Aorta (tissue), 5 donors: ENCODE measurements at regions not wholly inside any gene's neighbourhood (a gene's known extent, or its start where the extent isn't known, plus 50 kb on each side); places are given as distances from the start of the nearest gene placed in this dataset.

Source experiments
- ATAC-seq: fragments of 200-7000 bp; cut with Tn5 transposase; one replicate; pipeline ENCODE4 v1.9.1; 2022; ENCODE audit warnings: moderate library complexity; ENCODE audit not compliant: low FRiP score
- DNase-seq, 2 donors: peaks; one replicate each; pipeline ENCODE4 v3.0.0-alpha.2; 2020
- H3K27ac ChIP-seq, 2 donors: one replicate each; pipeline ENCODE4 v1.5.1; 2013; ENCODE audit warnings: low read length in 2 of 2, mild to moderate bottlenecking in 2 of 2, moderate library complexity in 2 of 2, control low read depth in 1 of 2, inconsistent platforms in 1 of 2, low read depth in 1 of 2
- H3K27me3 ChIP-seq, 2 donors: one replicate each; pipeline ENCODE4 v1.6.1; 2013; ENCODE audit warnings: control low read depth in 1 of 2, low read length in 1 of 2, mild to moderate bottlenecking in 1 of 2, moderate library complexity in 1 of 2; ENCODE audit not compliant: insufficient read depth in 2 of 2, control insufficient read depth in 1 of 2
- H3K36me3 ChIP-seq, 2 donors: one replicate each; pipeline ENCODE4 v1.6.1; 2013; ENCODE audit warnings: control low read depth in 1 of 2, low read length in 1 of 2, mild to moderate bottlenecking in 1 of 2; ENCODE audit not compliant: insufficient read depth in 2 of 2, control insufficient read depth in 1 of 2
- H3K4me1 ChIP-seq, 2 donors: one replicate each; pipeline ENCODE4 v1.6.1; 2013; ENCODE audit warnings: low read length in 2 of 2, control low read depth in 1 of 2, mild to moderate bottlenecking in 1 of 2, moderate library complexity in 1 of 2; ENCODE audit not compliant: insufficient read depth in 2 of 2, control insufficient read depth in 1 of 2
- H3K4me3 ChIP-seq, 2 donors: one replicate each; pipeline ENCODE4 v1.5.1; 2013; ENCODE audit warnings: low read length in 2 of 2, control low read depth in 1 of 2, mild to moderate bottlenecking in 1 of 2
- H3K9me3 ChIP-seq: one replicate; pipeline ENCODE4 v1.6.1; 2013; ENCODE audit warnings: mild to moderate bottlenecking, low read length; ENCODE audit not compliant: control insufficient read depth
- WGBS, 2 donors: extraction: QIAGEN DNeasy Blood & Tissue Kit; methylation state at CpG; one replicate each; pipeline ENCODE4 v1.1.7; 2013; 5-methylcytosine and 5-hydroxymethylcytosine counted together
- intact Hi-C, 2 donors: fragments of 100-400 bp; cut with DNase I; formaldehyde crosslinking; loops; one replicate each; pipeline versions ENCODE4 v1.14.2 to v1.15.0; 2022
- donor health status: healthy with polysubstance abuse.
- donor health status: Bipolar disorder and iron deficiency.
- donor health status: DM: no; HTN: no; CAD: no.
- donor health status: DM: no; HTN: no; CAD: no.
- donor health status: DM: yes; HTN: yes; CAD: no.

GRCh38 chr3:34176723-34177122 is 378.3 kb downstream of the PDCD6IP start:
- no peaks in the 10 kb centered on the region for H3K27me3 ChIP-seq
- no peak overlapping the region for H3K4me3 ChIP-seq
- ATAC-seq (no peak), DNase-seq (no peak)
- no peak overlapping the region for H3K27ac ChIP-seq
- no peaks in the 10 kb centered on the region for H3K36me3 ChIP-seq
- H3K9me3 ChIP-seq, result no peaks in the 10 kb centered on the region
- intact Hi-C loops, result no loop called here
- no peaks in the 10 kb centered on the region for H3K4me1 ChIP-seq

GRCh38 chr3:34178415-34178814 is 380.0 kb downstream of the PDCD6IP start:
- 80 to 94% methylated on average over 2 of the region's 2 CpGs for WGBS, 2 donors

GRCh38 chr3:34179716-34180115 is 381.3 kb downstream of the PDCD6IP start:
- Histone ChIP-seq H3K9me3 (no peaks in the 10 kb centered on the region), H3K36me3 (no peaks in the 10 kb centered on the region), H3K4me3 (no peak overlapping the region), H3K4me1 (no peaks in the 10 kb centered on the region), H3K27me3 (no peaks in the 10 kb centered on the region), H3K27ac (no peak overlapping the region)
- DNase-seq (no peak), ATAC-seq (no peak)
- intact Hi-C loops, result no loop called here

More at GRCh38 chr3:34178415-34178814, 380.0 kb downstream of the PDCD6IP start:
- Histone ChIP-seq H3K4me1 (no peaks in the 10 kb centered on the region), H3K36me3 (no peaks in the 10 kb centered on the region), H3K27me3 (no peaks in the 10 kb centered on the region), H3K27ac (no peak overlapping the region), H3K9me3 (no peaks in the 10 kb centered on the region), H3K4me3 (no peak overlapping the region)
- ATAC-seq (no peak), DNase-seq (no peak)
- intact Hi-C loops, result no loop called here

- DNase-seq (no peak), ATAC-seq (no peak)
- Histone ChIP-seq H3K27me3 (no peaks in the 10 kb centered on the region), H3K27ac (no peak overlapping the region), H3K4me1 (no peaks in the 10 kb centered on the region), H3K9me3 (no peaks in the 10 kb centered on the region), H3K4me3 (no peak overlapping the region), H3K36me3 (no peaks in the 10 kb centered on the region)
- intact Hi-C loops, result no loop called here
- WGBS, 2 donors, result 93 to 96% methylated on average over 2 of the region's 2 CpGs
These were observed 382.1 kb downstream of the PDCD6IP start for GRCh38 chr3:34180532-34180931.

DNA sequence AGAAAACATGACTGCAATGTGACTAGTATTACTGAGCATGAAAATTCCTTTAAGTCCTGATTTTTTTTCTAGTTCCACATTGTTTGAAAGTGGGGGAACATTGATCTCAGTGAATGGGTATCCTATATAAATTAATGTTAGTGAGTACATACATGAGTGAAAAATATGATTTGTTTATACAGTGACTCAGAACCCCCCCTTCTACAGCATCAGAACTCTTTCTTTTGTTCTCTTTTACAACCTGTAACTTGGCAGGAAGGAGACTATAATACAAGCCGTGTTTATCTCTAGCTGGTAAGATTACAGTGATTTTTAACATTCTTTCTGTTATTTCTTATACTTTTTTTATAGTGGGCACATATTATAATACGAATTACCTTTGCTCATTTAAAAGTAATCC is 384.7 kb downstream of the PDCD6IP start:
- 13 to 27% methylated on average over 2 of the region's 2 CpGs for WGBS, 2 donors
- Histone ChIP-seq H3K9me3 (peaks cover 1% of the 10 kb centered on the region), H3K4me3 (no peak overlapping the region), H3K27ac (no peak overlapping the region), H3K27me3 (no peaks in the 10 kb centered on the region), H3K36me3 (no peaks in the 10 kb centered on the region), H3K4me1 (no peaks in the 10 kb centered on the region)
- DNase-seq (no peak), ATAC-seq (no peak)
- intact Hi-C loops, result no loop called here

GRCh38 chr3:34183611-34184340 is 385.3 kb downstream of the PDCD6IP start:
- no peak overlapping the region for H3K4me3 ChIP-seq
- H3K27ac ChIP-seq, result no peak overlapping the region
- intact Hi-C loops, result no loop called here
- H3K36me3 ChIP-seq, result no peaks in the 10 kb centered on the region
- H3K27me3 ChIP-seq, result no peaks in the 10 kb centered on the region
- H3K9me3 ChIP-seq, result peaks cover 1% of the 10 kb centered on the region
- 91 to 92% methylated on average over 10 of the region's 10 CpGs for WGBS, 2 donors
- ATAC-seq (no peak), DNase-seq (no peak)
- no peaks in the 10 kb centered on the region for H3K4me1 ChIP-seq

GRCh38 chr3:34185301-34185700 is 386.9 kb downstream of the PDCD6IP start:
- no peaks in the 10 kb centered on the region for H3K4me1 ChIP-seq
- peaks cover 1% of the 10 kb centered on the region for H3K9me3 ChIP-seq
- intact Hi-C loops, result no loop called here
- H3K27ac ChIP-seq, result no peak overlapping the region
- 94 to 99% methylated on average over 1 of the region's 1 CpG for WGBS, 2 donors
- H3K27me3 ChIP-seq, result no peaks in the 10 kb centered on the region
- DNase-seq (no peak), ATAC-seq (no peak)
- no peak overlapping the region for H3K4me3 ChIP-seq
- H3K36me3 ChIP-seq, result no peaks in the 10 kb centered on the region

GRCh38 chr3:34189133-34189532 is 390.7 kb downstream of the PDCD6IP start:
- ATAC-seq, result no peak
- Histone ChIP-seq H3K9me3 (peaks cover 1% of the 10 kb centered on the region), H3K4me3 (no peak overlapping the region), H3K27me3 (no peaks in the 10 kb centered on the region), H3K36me3 (no peaks in the 10 kb centered on the region), H3K4me1 (no peaks in the 10 kb centered on the region), H3K27ac (no peak overlapping the region)
- intact Hi-C loops, result no loop called here
- no peak for DNase-seq
- 92 to 95% methylated on average over 7 of the region's 7 CpGs for WGBS, 2 donors

- no peaks in the 10 kb centered on the region for H3K27me3 ChIP-seq
- WGBS, 2 donors, result 97 to 100% methylated on average over 2 of the region's 2 CpGs
- no peak for DNase-seq
- no peak for ATAC-seq
- intact Hi-C loops, result no loop called here
- H3K4me3 ChIP-seq, result no peak overlapping the region
- no peaks in the 10 kb centered on the region for H3K36me3 ChIP-seq
- H3K9me3 ChIP-seq, result no peaks in the 10 kb centered on the region
- no peak overlapping the region for H3K27ac ChIP-seq
- H3K4me1 ChIP-seq, result no peaks in the 10 kb centered on the region
These were observed 398.5 kb downstream of the PDCD6IP start for GRCh38 chr3:34196914-34197313.
